Spinal cord (tissue), 9 donors: ENCODE measurements at regions not wholly inside any gene's neighbourhood (a gene's known extent, or its start where the extent isn't known, plus 50 kb on each side); places are given as distances from the start of the nearest gene placed in this dataset.
"Not testable (repeated sequence)": the region's sequence is repeated elsewhere in the genome, so short reads cannot be mapped to it uniquely, and the experiment has no call there.

Source experiments
- DNase-seq, 6 donors: peaks; one replicate each; pipeline versions ENCODE4 v3.0.0 to v3.0.0-alpha.2; 2013 to 2015; ENCODE audit warnings: low spot score in 6 of 6, low read depth in 4 of 6
- H3K27ac ChIP-seq: one replicate; pipeline ENCODE4 v1.5.1; 2013; ENCODE audit warnings: low read depth, low read length, control low read depth
- H3K27me3 ChIP-seq: one replicate; pipeline ENCODE4 v1.6.1; 2013; ENCODE audit warnings: low read length; ENCODE audit not compliant: control insufficient read depth, insufficient read depth
- H3K36me3 ChIP-seq: one replicate; pipeline ENCODE4 v1.6.1; 2013; ENCODE audit warnings: low read length; ENCODE audit not compliant: control insufficient read depth, insufficient read depth
- H3K4me1 ChIP-seq: one replicate; pipeline ENCODE4 v1.6.1; 2013; ENCODE audit warnings: low read length; ENCODE audit not compliant: control insufficient read depth, insufficient read depth
- H3K4me3 ChIP-seq: one replicate; pipeline ENCODE4 v1.5.1; 2013; ENCODE audit warnings: low read depth, low read length, control low read depth
- H3K9me3 ChIP-seq: one replicate; pipeline ENCODE4 v1.6.1; 2013; ENCODE audit warnings: low read length; ENCODE audit not compliant: control insufficient read depth, insufficient read depth
- WGBS: methylation state at CpG from one replicate; pipeline ENCODE4 v1.1.5; 2013; ENCODE audit warnings: missing lambda C conversion rate; ENCODE audit not compliant: insufficient coverage; 5-methylcytosine and 5-hydroxymethylcytosine counted together
- donor health status: healthy.

DNA sequence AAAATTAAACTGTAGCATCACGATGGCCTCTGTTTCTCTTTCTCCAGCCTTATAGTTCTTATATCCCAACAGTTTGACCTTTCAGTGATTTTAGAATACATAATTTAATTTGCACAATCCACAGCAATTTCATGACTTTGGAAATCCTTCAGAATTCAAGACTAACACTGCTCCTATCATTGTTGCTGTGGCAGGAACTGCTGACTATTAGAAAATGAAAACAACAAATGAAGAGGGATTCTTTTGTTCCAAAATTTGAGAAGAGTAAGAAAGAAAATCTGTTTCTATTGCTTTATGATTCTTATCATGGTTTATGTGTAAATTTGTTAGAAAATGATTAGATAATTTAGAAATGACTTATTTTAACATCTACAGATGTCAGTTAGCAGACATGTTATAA is 604.0 kb upstream of the ADGRB3 start:
- Histone ChIP-seq H3K27me3 (no peaks in the 10 kb centered on the region), H3K4me1 (no peaks in the 10 kb centered on the region), H3K27ac (no peak overlapping the region), H3K4me3 (no peak overlapping the region), H3K9me3 (no peaks in the 10 kb centered on the region), H3K36me3 (no peaks in the 10 kb centered on the region)
- no CpG with 5 or more reads among the region's 1 CpG for WGBS
- DNase-seq, result no peak

DNA sequence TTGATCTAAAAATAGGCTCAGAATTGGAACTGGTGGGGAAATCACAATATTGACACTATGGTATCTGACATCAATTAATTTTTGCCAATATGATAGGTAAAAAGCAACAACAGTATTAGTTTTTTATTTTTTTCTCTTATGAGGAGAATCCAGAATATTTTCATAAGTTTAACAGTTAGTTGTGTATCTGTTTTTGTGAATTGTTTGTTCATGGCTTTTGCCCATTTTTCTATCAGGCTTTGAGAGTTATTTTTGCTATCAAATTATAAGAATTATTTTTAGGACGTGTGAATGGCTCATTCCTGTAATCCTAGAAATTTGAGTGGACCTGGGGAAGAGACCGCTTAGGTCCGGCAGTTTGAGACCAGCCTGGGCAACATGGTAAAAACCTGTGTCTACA is 608.6 kb upstream of the ADGRB3 start:
- Histone ChIP-seq H3K4me3 (no peak overlapping the region), H3K9me3 (no peaks in the 10 kb centered on the region), H3K36me3 (no peaks in the 10 kb centered on the region), H3K4me1 (no peaks in the 10 kb centered on the region), H3K27me3 (no peaks in the 10 kb centered on the region), H3K27ac (no peak overlapping the region)
- no peak for DNase-seq
- WGBS, result 100% methylated on average over 1 of the region's 3 CpGs

GRCh38 chr6:68025764-68026163 is 609.3 kb upstream of the ADGRB3 start:
- H3K27me3 ChIP-seq, result no peaks in the 10 kb centered on the region
- no peak for DNase-seq
- H3K9me3 ChIP-seq, result no peaks in the 10 kb centered on the region
- H3K27ac ChIP-seq, result no peak overlapping the region
- 80% methylated on average over 3 of the region's 3 CpGs for WGBS
- H3K36me3 ChIP-seq, result no peaks in the 10 kb centered on the region
- no peak overlapping the region for H3K4me3 ChIP-seq
- no peaks in the 10 kb centered on the region for H3K4me1 ChIP-seq

- Histone ChIP-seq H3K9me3 (no peaks in the 10 kb centered on the region), H3K4me3 (no peak overlapping the region), H3K27me3 (no peaks in the 10 kb centered on the region), H3K4me1 (no peaks in the 10 kb centered on the region), H3K36me3 (no peaks in the 10 kb centered on the region), H3K27ac (no peak overlapping the region)
- no peak for DNase-seq
- WGBS, result 100% methylated on average over 1 of the region's 5 CpGs
These were observed 610.4 kb upstream of the ADGRB3 start for GRCh38 chr6:68024570-68025269.

DNA sequence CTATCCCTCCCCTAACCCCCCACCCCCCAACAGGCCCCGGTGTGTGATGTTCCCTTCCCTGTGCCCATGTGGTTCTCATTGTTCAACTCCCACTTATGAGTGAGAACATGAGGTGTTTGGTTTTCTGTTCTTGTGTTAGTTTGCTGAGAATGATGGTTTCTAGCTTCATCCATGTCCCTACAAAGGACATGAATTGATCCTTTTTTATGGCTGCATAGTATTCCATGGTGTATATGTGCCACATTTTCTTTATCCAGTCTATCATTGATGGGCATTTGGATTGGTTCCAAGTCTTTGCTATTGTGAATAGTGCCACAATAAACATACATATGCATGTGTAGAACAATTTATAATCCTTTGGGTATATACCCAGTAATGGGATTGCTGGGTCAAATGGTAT is 612.1 kb upstream of the ADGRB3 start:
- WGBS, result no CpG with 5 or more reads among the region's 1 CpG
- not testable (repeated sequence) for H3K27ac ChIP-seq, H3K4me1 ChIP-seq, H3K27me3 ChIP-seq, H3K4me3 ChIP-seq, H3K36me3 ChIP-seq, DNase-seq, H3K9me3 ChIP-seq

DNA sequence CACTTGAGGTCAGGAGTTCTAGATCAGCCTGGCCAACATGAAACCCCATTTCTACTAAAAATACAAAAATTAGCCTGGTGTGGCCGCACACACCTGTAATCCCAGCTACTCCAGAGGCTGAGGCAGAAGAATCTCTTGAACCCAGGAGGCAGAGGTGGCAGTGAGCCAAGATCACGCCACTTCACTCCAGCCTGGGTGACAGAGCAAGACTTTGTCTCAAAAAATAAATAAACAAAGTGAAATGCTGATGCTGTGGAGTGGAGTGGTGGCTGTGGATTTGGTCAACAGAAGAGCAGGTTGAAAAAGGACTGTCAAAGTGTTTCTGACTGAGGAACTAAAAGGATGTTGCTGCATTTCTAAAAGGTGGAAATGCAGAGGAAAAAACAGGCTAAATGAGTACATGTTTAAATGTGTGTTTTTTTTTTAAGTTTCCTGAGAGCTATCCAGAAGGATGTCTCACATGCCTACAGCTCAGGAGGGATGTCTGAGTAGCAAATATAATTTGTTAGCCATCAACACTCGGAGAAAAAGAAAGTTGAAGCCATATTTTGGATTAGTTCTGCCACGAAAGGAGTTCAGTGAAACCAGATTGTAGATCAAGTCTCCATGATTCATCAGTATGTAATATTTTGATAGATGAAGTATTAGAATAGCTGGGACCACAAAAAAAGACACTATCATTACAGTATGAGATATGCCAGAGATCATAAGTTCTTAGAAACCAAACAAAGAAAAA is 621.1 kb upstream of the ADGRB3 start:
- H3K27me3 ChIP-seq, result no peaks in the 10 kb centered on the region
- WGBS, result 92% methylated on average over 2 of the region's 4 CpGs
- no peak for DNase-seq
- no peak overlapping the region for H3K27ac ChIP-seq
- no peak overlapping the region for H3K4me3 ChIP-seq
- H3K36me3 ChIP-seq, result no peaks in the 10 kb centered on the region
- no peaks in the 10 kb centered on the region for H3K9me3 ChIP-seq
- no peaks in the 10 kb centered on the region for H3K4me1 ChIP-seq

DNA sequence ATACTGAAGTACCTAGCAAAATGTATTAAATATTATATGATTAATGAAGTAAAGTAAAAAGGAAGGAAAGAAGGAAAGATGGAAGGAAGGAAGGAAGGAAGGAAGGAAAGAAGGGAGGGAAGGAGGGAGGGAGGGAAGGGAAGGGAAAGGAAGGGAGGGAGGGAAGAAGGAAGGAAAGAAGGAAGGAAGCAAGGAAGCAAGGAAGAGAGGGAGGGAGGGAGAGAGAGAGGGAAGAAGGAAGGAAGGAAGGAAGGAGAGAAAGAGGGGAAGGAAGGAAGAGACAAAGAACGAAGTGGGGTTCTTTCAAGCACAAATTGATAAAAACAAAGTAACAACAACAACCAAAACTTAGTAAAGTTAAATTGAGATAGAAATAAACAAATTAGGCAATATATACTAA is 622.3 kb upstream of the ADGRB3 start:
- no peaks in the 10 kb centered on the region for H3K4me1 ChIP-seq
- no CpG with 5 or more reads among the region's 1 CpG for WGBS
- no peak for DNase-seq

GRCh38 chr6:68010936-68011335 is 624.1 kb upstream of the ADGRB3 start:
- 78% methylated on average over 3 of the region's 4 CpGs for WGBS
- Histone ChIP-seq H3K36me3 (no peaks in the 10 kb centered on the region), H3K9me3 (no peaks in the 10 kb centered on the region), H3K27me3 (no peaks in the 10 kb centered on the region), H3K27ac (no peak overlapping the region), H3K4me3 (no peak overlapping the region), H3K4me1 (no peaks in the 10 kb centered on the region)
- peak in 2 of 6 donors; percentile 12 to 78 for DNase-seq

More for the DNA sequence above, 622.3 kb upstream of the ADGRB3 start:
- H3K36me3 ChIP-seq, result no peaks in the 10 kb centered on the region
- no peaks in the 10 kb centered on the region for H3K27me3 ChIP-seq
- H3K27ac ChIP-seq, result no peak overlapping the region
- H3K9me3 ChIP-seq, result no peaks in the 10 kb centered on the region
- H3K4me3 ChIP-seq, result no peak overlapping the region

DNA sequence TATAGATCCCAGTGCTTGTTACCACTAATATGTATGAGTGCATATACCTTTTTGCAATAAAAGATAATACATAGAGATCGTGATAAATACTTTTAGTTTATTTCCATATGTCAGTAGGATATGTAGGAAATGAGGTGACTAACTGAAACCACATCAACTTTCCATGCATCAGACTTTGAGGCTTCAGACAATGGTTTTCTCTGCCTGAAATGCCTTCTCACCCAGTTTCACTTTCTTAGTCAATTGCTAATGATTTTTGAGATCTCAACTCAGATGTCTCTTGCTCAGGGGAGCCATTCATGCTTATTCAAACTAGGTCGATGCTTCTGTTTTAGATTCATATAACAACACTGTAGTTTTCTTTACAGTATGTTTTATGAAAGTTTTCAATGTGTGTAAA is 626.6 kb upstream of the ADGRB3 start:
- H3K9me3 ChIP-seq, result no peaks in the 10 kb centered on the region
- no peaks in the 10 kb centered on the region for H3K36me3 ChIP-seq
- no peak overlapping the region for H3K4me3 ChIP-seq
- no peak for DNase-seq
- H3K27ac ChIP-seq, result no peak overlapping the region
- no peaks in the 10 kb centered on the region for H3K4me1 ChIP-seq
- no CpG with 5 or more reads among the region's 2 CpGs for WGBS
- H3K27me3 ChIP-seq, result no peaks in the 10 kb centered on the region

- H3K36me3 ChIP-seq, result no peaks in the 10 kb centered on the region
- H3K27me3 ChIP-seq, result no peaks in the 10 kb centered on the region
- H3K4me3 ChIP-seq, result no peak overlapping the region
- DNase-seq, result no peak
- H3K9me3 ChIP-seq, result no peaks in the 10 kb centered on the region
- H3K27ac ChIP-seq, result no peak overlapping the region
- H3K4me1 ChIP-seq, result no peaks in the 10 kb centered on the region
These were observed 627.4 kb upstream of the ADGRB3 start for GRCh38 chr6:68007717-68008116.
